Lower lobe of right lung (tissue), 2 donors: ENCODE measurements at regions not wholly inside any gene's neighbourhood (a gene's known extent, or its start where the extent isn't known, plus 50 kb on each side); places are given as distances from the start of the nearest gene placed in this dataset. TPM values are rescaled to one million over a fixed set of nuclear protein-coding genes. Genes with fewer than 3 reads are reported as not detected.
"Not testable (repeated sequence)": the region's sequence is repeated elsewhere in the genome, so short reads cannot be mapped to it uniquely, and the experiment has no call there.

Source experiments
- ATAC-seq, 2 donors: fragments of 200-7000 bp; cut with Tn5 transposase; one replicate each; pipeline ENCODE4 v1.9.1; 2020 to 2022; ENCODE audit warnings: mild to moderate bottlenecking in 2 of 2, moderate library complexity in 2 of 2
- DNase-seq: peaks from one replicate; pipeline ENCODE4 v3.0.0-alpha.2; 2020
- H3K27ac ChIP-seq: fragments of 200-600 bp; one replicate; pipeline ENCODE4 v1.8.0; 2022
- H3K27me3 ChIP-seq: fragments of 200-600 bp; one replicate; pipeline ENCODE4 v1.8.0; 2022; ENCODE audit warnings: low read depth
- H3K36me3 ChIP-seq: fragments of 200-600 bp; one replicate; pipeline ENCODE4 v1.8.0; 2022; ENCODE audit warnings: mild to moderate bottlenecking
- H3K4me1 ChIP-seq: fragments of 200-600 bp; one replicate; pipeline ENCODE4 v1.8.0; 2022
- H3K4me3 ChIP-seq: fragments of 200-600 bp; one replicate; pipeline ENCODE4 v1.8.0; 2022; ENCODE audit warnings: mild to moderate bottlenecking
- H3K9me3 ChIP-seq: fragments of 200-600 bp; one replicate; pipeline ENCODE4 v1.8.0; 2022
- intact Hi-C: fragments of 100-400 bp; cut with DNase I; formaldehyde crosslinking; loops from one replicate; pipeline ENCODE4 v1.11.0; 2022
- microRNA-seq: library from miRNA; unstranded; fragments of <30 nt; microRNA quantifications from one replicate; pipeline ENCODE4 v1.2.0, GENCODE V29; 2020; ENCODE audit warnings: borderline number of aligned reads
- donor health status: DM: no; HTN: yes; CAD: no; lungs with severe emphysema.

- H3K4me3 ChIP-seq, H3K36me3 ChIP-seq, H3K27ac ChIP-seq, H3K4me1 ChIP-seq, intact Hi-C loops, H3K9me3 ChIP-seq, DNase-seq, H3K27me3 ChIP-seq: not testable (repeated sequence)
- peak in 1 of 2 donors; percentile 59 for ATAC-seq
Observed at GRCh38 chr1:79152-79551, 372.3 kb downstream of the OR4F29 start.

- DNase-seq, ATAC-seq, H3K36me3 ChIP-seq, H3K4me1 ChIP-seq, H3K4me3 ChIP-seq, H3K27me3 ChIP-seq, intact Hi-C loops, H3K9me3 ChIP-seq, H3K27ac ChIP-seq: not testable (repeated sequence)
Observed at GRCh38 chr1:65119-65518, 386.4 kb downstream of the OR4F29 start, which contains the start of gene OR4F5. TSS of gene OR4F5 (plus strand) at chr1:65419.

DNA sequence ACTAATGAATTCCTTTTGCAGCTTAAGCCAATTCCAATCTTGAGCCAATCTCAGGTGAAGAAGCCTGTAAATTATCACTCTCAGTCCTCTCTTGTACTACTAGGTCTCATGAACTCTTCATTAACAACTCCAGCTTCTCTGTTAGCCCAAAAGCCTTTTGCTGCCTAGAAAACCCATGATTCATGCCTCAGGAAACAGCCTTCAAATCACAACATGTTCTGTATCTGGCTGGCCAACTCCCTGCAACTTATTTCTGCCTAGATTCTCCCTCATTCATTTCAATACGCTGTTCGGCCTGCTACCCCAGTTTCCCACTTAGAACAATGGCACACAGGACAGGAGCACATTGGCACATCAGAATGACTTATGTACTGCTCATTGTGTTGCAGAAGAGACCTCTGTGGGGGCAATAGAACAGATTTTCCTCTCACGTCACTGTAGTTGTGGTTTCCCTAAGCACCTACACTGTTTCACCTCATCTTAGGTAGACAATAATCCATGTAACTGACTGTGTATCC, 395.4 kb downstream of the OR4F29 start:
- H3K27me3 ChIP-seq, ATAC-seq, H3K9me3 ChIP-seq, intact Hi-C loops, H3K36me3 ChIP-seq, H3K27ac ChIP-seq, H3K4me3 ChIP-seq, H3K4me1 ChIP-seq, DNase-seq: not testable (repeated sequence)

- H3K27ac ChIP-seq, DNase-seq, H3K36me3 ChIP-seq, H3K27me3 ChIP-seq, ATAC-seq, H3K4me1 ChIP-seq, H3K9me3 ChIP-seq, H3K4me3 ChIP-seq, intact Hi-C loops: not testable (repeated sequence)
Observed at GRCh38 chr1:53182-53581, 398.3 kb downstream of the OR4F29 start.

GRCh38 chr1:41965-42466, 409.5 kb downstream of the OR4F29 start:
- H3K4me1 ChIP-seq, H3K9me3 ChIP-seq, H3K27ac ChIP-seq, intact Hi-C loops, DNase-seq, H3K36me3 ChIP-seq, H3K4me3 ChIP-seq, H3K27me3 ChIP-seq: not testable (repeated sequence)
- peak; percentile 91 to 100 for ATAC-seq

DNA sequence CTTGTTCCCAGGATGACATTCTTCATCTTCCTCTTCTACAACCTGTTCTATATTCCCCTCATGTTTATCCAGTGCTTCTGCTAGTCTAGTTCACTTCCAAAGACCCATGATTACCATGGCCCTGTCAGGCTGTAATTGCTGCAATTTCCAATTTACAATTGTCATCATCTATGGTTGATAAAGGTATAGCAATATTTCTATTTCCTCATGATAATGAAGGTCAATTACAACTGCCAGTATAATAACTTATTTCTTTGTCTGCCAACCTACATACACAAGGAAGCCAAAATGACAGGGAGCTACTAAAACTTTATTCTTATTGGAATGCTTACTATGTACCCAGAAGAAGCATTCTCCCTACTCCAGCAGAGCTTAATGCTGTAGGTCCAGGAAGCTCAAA, 410.3 kb downstream of the OR4F29 start:
- H3K36me3 ChIP-seq, H3K27me3 ChIP-seq, H3K27ac ChIP-seq, intact Hi-C loops, H3K4me1 ChIP-seq, H3K4me3 ChIP-seq, ATAC-seq, H3K9me3 ChIP-seq, DNase-seq: not testable (repeated sequence)

GRCh38 chr1:29183-29582, 422.3 kb downstream of the OR4F29 start:
- H3K4me1 ChIP-seq, ATAC-seq, H3K27ac ChIP-seq, intact Hi-C loops, H3K27me3 ChIP-seq, DNase-seq, H3K36me3 ChIP-seq, H3K9me3 ChIP-seq, H3K4me3 ChIP-seq: not testable (repeated sequence)

DNA sequence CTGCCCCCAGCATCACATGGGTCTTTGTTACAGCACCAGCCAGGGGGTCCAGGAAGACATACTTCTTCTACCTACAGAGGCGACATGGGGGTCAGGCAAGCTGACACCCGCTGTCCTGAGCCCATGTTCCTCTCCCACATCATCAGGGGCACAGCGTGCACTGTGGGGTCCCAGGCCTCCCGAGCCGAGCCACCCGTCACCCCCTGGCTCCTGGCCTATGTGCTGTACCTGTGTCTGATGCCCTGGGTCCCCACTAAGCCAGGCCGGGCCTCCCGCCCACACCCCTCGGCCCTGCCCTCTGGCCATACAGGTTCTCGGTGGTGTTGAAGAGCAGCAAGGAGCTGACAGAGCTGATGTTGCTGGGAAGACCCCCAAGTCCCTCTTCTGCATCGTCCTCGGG, 434.2 kb downstream of the OR4F29 start:
- H3K4me3 ChIP-seq, H3K27ac ChIP-seq, H3K27me3 ChIP-seq, H3K4me1 ChIP-seq, H3K36me3 ChIP-seq, H3K9me3 ChIP-seq, ATAC-seq, intact Hi-C loops: not testable (repeated sequence)
- peak; percentile 30 for DNase-seq

- H3K4me3 ChIP-seq, H3K27ac ChIP-seq, H3K36me3 ChIP-seq, intact Hi-C loops, H3K27me3 ChIP-seq, H3K9me3 ChIP-seq, ATAC-seq, H3K4me1 ChIP-seq: not testable (repeated sequence)
- peak; percentile 33 for DNase-seq
Observed at GRCh38 chr1:16025-16424, 435.5 kb downstream of the OR4F29 start.

GRCh38 chr1:9941-10717, 441.3 kb downstream of the OR4F29 start:
- H3K4me1 ChIP-seq, intact Hi-C loops, H3K36me3 ChIP-seq, H3K4me3 ChIP-seq, H3K9me3 ChIP-seq, H3K27me3 ChIP-seq, H3K27ac ChIP-seq: not testable (repeated sequence)
- peak; percentile 35 for DNase-seq
- ATAC-seq = peak; percentile 48 to 66

Small RNAs in the stretch of these regions (microRNA-seq; reads per million reads assigned to microRNA genes)
- gene MIR6859-1 = not detected
- gene MIR6859-2 = not detected
